GM21515 (cell line): ENCODE measurements at regions not wholly inside any gene's neighbourhood (a gene's known extent, or its start where the extent isn't known, plus 50 kb on each side); places are given as distances from the start of the nearest gene placed in this dataset.
A peak's percentile ranks its signal among the peaks of the same experiment; 100 is the strongest.

Experiments
- ATAC-seq: cut with Tn5 transposase; IDR thresholded peaks from one replicate; pipeline ENCODE4 v1.9.1; 2021; ENCODE audit not compliant: unreplicated experiment

- ATAC-seq: no peak
Measured at GRCh38 chr18:79608999-79609461, 70.6 kb upstream of the CTDP1 start.

GRCh38 chr18:79609841-79610281 lies 69.7 kb upstream of the CTDP1 start:
- no peak for ATAC-seq

GRCh38 chr18:79610461-79611039 lies 69.1 kb upstream of the CTDP1 start:
- ATAC-seq: no peak

GRCh38 chr18:79611040-79611681 lies 68.4 kb upstream of the CTDP1 start:
- ATAC-seq: no peak

GRCh38 chr18:79612291-79613108 lies 67.1 kb upstream of the CTDP1 start:
- ATAC-seq: no peak

- ATAC-seq: no peak
Measured at GRCh38 chr18:79613186-79613931, 66.2 kb upstream of the CTDP1 start.

GRCh38 chr18:79614211-79614955 lies 65.2 kb upstream of the CTDP1 start:
- ATAC-seq: no peak

- no peak for ATAC-seq
Measured at GRCh38 chr18:79615091-79615490, 64.5 kb upstream of the CTDP1 start.

GRCh38 chr18:79615586-79615985 lies 64.0 kb upstream of the CTDP1 start:
- no peak for ATAC-seq

- ATAC-seq: no peak
Measured at GRCh38 chr18:79616651-79617510, 62.7 kb upstream of the CTDP1 start.

- no peak for ATAC-seq
Measured at GRCh38 chr18:79617511-79618500, 61.8 kb upstream of the CTDP1 start.

GRCh38 chr18:79620576-79621165 lies 58.9 kb upstream of the CTDP1 start:
- ATAC-seq: no peak

- ATAC-seq: no peak
Measured at GRCh38 chr18:79621501-79621900, 58.1 kb upstream of the CTDP1 start.

- ATAC-seq: no peak
Measured at GRCh38 chr18:79622004-79622403, 57.6 kb upstream of the CTDP1 start.

- ATAC-seq: peak; percentile 34
Measured at GRCh38 chr18:79624356-79625170, 55.0 kb upstream of the CTDP1 start.

GRCh38 chr18:79625195-79625923 lies 54.2 kb upstream of the CTDP1 start:
- ATAC-seq: peak; percentile 84
